Dermis blood vessel endothelial cell (primary cell): ENCODE measurements at regions not wholly inside any gene's neighbourhood (a gene's known extent, or its start where the extent isn't known, plus 50 kb on each side); places are given as distances from the start of the nearest gene placed in this dataset.
"Not testable (repeated sequence)": the region's sequence is repeated elsewhere in the genome, so short reads cannot be mapped to it uniquely, and the experiment has no call there.

Experiments used
- DNase-seq: peaks from one replicate; pipeline ENCODE4 v3.0.0; 2010

DNA sequence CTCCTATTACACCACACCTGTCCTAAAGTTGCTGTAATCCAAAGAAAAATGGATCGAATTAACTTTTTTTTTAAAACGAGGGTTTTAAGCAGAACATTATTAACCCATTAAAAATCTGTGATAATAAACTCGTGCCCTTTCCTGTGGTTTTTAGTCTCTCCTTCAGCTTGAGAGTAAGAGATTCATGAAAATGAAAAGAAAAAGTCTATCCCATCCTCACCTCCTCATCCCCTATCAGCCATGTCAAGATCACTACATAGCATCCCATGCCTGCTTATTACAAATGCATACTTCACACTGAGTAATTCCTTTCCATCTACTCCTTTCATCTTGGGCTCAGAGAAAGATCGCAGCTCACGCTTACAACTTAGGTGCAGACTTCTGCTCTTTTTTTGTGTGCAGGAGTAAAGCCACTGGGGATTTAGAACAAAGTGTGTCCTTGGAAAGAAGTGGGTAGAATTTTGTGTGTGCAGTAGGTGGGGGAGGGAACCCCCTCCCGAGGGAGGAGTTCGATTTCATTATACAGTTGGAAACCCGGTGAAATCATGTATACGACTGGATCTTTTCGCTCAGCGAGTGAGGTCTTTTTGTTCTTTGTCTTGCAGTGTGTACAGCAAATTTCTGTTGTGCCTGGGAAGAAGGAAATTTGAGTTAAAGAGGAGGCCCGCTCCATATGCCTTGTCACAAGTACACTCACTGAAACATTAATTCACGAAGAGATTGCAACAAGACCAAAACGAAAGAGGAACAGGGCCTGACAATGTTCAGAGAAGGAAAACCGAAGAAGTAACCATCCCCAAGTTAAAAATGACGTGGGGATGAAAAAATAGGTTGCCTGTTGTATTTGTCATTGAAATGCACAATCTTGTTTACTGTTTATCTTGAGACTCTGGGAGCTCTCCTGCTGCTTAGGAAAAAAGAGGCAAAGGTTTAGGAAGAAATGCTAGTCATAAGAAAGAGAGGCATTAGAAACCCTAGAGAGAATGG is 146.5 kb upstream of the ZNF217 start:
- DNase-seq = no peak

- DNase-seq = no peak
These were observed 145.5 kb upstream of the ZNF217 start for GRCh38 chr20:53738945-53739798.

GRCh38 chr20:53738039-53738944 is 144.7 kb upstream of the ZNF217 start:
- DNase-seq = no peak

GRCh38 chr20:53737396-53738038 is 143.9 kb upstream of the ZNF217 start:
- no peak for DNase-seq

GRCh38 chr20:53736757-53737395 is 143.2 kb upstream of the ZNF217 start:
- peak; percentile 54 for DNase-seq

- DNase-seq = peak; percentile 31
These were observed 142.6 kb upstream of the ZNF217 start for GRCh38 chr20:53736122-53736756.

GRCh38 chr20:53735536-53736050 is 142.0 kb upstream of the ZNF217 start:
- peak; percentile 74 for DNase-seq

DNA sequence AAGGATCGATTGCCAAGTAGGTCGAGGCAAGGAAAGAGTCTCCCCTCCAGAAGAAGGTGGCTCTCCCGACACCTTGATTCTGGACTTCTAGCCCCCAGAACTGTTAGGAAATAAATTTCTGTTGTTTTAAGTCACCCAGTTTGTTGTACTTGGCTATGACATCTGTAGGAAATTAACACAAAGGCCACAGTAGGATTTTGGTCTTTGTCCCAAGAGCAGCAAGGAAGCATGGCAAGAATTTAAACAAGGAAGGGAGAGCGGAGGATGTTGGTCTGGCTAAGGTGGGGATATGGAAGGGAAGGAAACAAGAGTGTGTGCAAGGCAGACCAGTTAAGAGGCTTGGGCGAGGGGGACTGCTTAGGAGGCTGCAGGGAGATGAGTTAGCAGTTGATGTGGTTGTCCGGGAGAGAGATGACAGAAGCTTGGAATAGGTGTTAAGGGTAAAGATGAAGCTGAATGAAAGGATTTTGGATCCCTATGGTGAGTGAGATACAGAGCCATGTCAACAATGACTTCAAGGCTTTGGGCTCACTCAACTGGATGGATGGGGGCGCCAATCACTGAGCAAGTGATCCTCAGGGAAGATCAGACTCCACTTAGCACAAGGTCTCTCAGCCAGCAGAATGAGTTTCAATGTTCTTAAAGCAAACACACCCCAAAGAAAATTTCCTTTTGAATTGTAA is 140.5 kb upstream of the ZNF217 start:
- no peak for DNase-seq

- DNase-seq = no peak
These were observed 138.0 kb upstream of the ZNF217 start for GRCh38 chr20:53731595-53731994.

DNA sequence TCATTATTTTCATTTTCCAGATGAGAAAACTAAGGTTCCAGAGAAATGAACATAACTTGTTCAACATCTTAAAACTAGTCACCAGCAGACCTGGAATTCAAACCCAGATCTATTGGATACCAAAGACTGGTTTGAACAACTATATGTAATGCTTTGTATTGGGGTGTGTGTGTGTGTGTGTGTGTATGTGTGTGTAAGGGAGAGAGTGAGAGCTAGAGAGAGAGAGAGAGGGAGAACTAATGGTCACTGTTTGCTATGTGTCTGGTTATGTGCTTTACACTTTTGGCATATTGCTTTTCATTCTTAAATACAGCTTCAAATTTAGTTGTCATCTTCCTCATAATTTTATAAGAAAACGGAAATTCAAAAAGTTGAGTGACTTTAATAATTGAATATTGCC is 134.7 kb upstream of the ZNF217 start:
- no peak for DNase-seq

- not testable (repeated sequence) for DNase-seq
These were observed 133.6 kb upstream of the ZNF217 start for GRCh38 chr20:53727239-53727638.

GRCh38 chr20:53725575-53725970 is 131.9 kb upstream of the ZNF217 start:
- DNase-seq = no peak

DNA sequence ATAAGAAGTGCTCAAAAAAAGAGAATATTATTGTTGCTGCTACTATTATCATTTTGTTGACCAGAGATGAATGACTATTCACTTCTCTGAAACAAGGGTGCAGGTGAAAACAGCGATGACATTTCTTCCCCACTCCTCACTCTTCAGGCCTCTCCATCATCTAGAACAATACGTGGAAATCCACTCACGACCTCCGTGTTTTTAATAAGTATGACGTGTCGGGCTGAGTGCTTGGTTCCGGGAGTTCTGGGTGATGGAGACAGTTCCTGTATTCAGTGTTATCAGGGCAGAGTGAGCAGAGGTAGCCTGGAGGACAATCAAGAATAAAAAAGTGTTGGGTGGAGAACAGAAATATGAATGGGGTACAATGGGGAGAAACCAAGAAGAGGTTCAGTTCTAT is 130.0 kb upstream of the ZNF217 start:
- DNase-seq = peak; percentile 73

- DNase-seq = no peak
These were observed 129.4 kb upstream of the ZNF217 start for GRCh38 chr20:53723045-53723444.

DNA sequence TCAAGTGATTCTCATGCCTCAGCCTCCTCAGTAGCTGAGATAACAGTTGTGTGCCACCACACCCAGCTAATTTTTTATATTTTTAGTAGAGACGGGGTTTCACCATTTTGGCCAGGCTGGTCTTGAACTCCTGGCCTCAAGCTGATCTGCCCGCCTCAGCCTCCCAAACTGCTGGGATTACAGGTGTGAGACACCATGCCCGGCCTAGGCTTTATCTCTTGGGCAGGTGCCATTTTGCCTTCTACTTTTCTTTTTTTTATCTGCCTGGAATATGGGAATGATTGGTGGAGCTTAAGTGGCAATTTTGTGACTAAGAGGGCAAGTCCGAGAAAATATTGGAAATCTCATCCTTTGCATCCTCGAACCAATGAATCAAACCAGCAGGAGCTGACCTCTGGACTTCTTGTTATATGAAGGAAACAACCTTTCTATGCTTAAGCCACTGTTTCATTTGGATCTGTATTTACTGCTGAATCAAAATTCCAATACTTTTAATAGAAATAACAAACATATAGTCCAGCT is 128.9 kb upstream of the ZNF217 start:
- DNase-seq = no peak

- DNase-seq = not testable (repeated sequence)
These were observed 127.9 kb upstream of the ZNF217 start for GRCh38 chr20:53721445-53721963.

DNA sequence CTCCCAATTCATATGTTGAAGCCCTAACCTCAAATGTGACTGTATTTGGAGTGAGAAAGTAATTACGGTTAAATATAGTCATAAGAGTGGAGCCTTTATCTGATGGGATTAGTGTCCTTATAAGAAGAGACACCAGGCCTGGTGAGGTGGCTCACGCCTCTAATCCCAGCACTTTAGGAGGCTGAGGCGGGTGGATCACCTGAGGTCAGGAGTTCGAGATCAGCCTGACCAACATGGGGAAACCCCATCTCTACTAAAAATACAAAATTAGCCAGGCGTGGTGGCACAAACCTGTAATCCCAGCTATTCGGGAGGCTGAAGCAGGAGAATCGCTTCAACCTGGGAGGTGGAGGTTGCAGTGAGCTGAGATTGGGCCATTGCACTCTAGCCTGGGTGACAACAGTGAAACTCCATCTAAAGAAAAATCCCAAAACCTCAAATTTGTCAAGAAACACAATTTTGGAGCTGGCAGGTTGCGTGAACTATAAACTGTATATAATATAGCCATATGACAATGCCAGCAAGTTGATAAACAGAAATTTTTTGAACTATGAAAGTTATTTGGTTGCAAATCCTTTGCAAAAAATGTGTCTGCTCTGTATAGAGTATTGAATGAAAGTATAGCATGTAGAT is 125.6 kb upstream of the ZNF217 start:
- not testable (repeated sequence) for DNase-seq

- DNase-seq = no peak
These were observed 124.7 kb upstream of the ZNF217 start for GRCh38 chr20:53718142-53719021.
